Esophagus squamous epithelium (tissue), 5 donors: ENCODE measurements at regions not wholly inside any gene's neighbourhood (a gene's known extent, or its start where the extent isn't known, plus 50 kb on each side); places are given as distances from the start of the nearest gene placed in this dataset.
"Not testable (repeated sequence)": the region's sequence is repeated elsewhere in the genome, so short reads cannot be mapped to it uniquely, and the experiment has no call there.

Experiments
- DNase-seq: peaks from one replicate; lab custom pipeline; 2025; lab: John Stamatoyannopoulos, UW
- H3K27ac ChIP-seq, 4 donors: fragments of 200-600 bp; sonication (generic); one replicate each; pipeline ENCODE4 v1.5.1; 2016 to 2019; ENCODE audit warnings: mild to moderate bottlenecking in 1 of 4
- H3K27me3 ChIP-seq, 4 donors: fragments of 200-600 bp; sonication (generic); 1 replicate in 3 of 4; 2 replicates in 1 of 4; pipeline versions ENCODE4 v1.5.1 to v1.6.0; 2017 to 2021; ENCODE audit warnings: antibody characterized with exemption in 1 of 4
- H3K36me3 ChIP-seq, 3 donors: fragments of 200-600 bp; sonication (generic); one replicate each; pipeline ENCODE4 v1.5.1; 2016 to 2019
- H3K4me1 ChIP-seq, 3 donors: fragments of 200-600 bp; sonication (generic); one replicate each; pipeline ENCODE4 v1.5.1; 2017 to 2019
- H3K4me3 ChIP-seq, 4 donors: fragments of 200-600 bp; sonication (generic); 1 replicate in 3 of 4; 2 replicates in 1 of 4; pipeline ENCODE4 v1.5.1; 2016 to 2019; ENCODE audit warnings: mild to moderate bottlenecking in 2 of 4, moderate library complexity in 1 of 4
- H3K9me3 ChIP-seq, 3 donors: fragments of 200-600 bp; sonication (generic); one replicate each; pipeline ENCODE4 v1.5.1; 2016 to 2019
- POLR2A ChIP-seq, 4 donors: fragments of 450-650 bp; IDR thresholded peaks; one replicate each; pipeline ENCODE4 v1.6.1; 2017; ENCODE audit warnings: antibody characterized with exemption in 4 of 4, mild to moderate bottlenecking in 4 of 4, moderate library complexity in 3 of 4
- WGBS, 2 donors: methylation state at CpG; one replicate each; pipeline ENCODE4 v1.1.5; 2018; 5-methylcytosine and 5-hydroxymethylcytosine counted together
- intact Hi-C: fragments of 100-400 bp; cut with DNase I; formaldehyde crosslinking; loops from one replicate; pipeline ENCODE4 v1.15.0; 2022
- TF ChIP-seq, protein P1 (sequence below), 6 experiments: fragments of 450-650 bp in 4 of 6; fragments of 200-600 bp in 2 of 6; sonication (generic) in 2 of 6; IDR thresholded peaks; one replicate each; pipeline ENCODE4 v1.5.1; 2016 to 2019; ENCODE audit warnings: antibody characterized with exemption in 6 of 6, mild to moderate bottlenecking in 4 of 6, moderate library complexity in 4 of 6
- donor health status: DM: yes; HTN: yes; CAD: no.

DNA sequence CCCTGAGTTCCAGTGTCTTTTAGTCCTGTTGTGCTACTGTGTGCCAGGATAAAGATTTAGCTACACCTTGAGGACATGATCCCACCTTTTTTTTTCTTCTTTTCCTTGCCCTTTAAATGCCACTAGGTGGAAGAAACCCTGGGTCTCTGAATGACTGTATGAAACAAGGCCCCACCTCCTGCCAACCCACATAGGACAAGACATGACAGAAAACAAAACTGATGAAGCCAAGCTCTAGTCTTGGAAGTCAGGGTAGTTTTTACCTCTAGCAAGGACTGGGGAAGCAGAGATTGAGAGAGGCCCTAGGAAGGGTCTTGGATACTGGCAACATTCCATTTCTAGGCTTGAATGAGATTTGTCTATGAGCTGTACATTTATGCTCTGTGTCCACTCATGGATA, 410.7 kb downstream of the MIAT start:
- DNase-seq, result no peak
- TF ChIP-seq POLR2A (IDR thresholded peaks at IDR 0.05), result no peak
- TF ChIP-seq, protein P1, sequence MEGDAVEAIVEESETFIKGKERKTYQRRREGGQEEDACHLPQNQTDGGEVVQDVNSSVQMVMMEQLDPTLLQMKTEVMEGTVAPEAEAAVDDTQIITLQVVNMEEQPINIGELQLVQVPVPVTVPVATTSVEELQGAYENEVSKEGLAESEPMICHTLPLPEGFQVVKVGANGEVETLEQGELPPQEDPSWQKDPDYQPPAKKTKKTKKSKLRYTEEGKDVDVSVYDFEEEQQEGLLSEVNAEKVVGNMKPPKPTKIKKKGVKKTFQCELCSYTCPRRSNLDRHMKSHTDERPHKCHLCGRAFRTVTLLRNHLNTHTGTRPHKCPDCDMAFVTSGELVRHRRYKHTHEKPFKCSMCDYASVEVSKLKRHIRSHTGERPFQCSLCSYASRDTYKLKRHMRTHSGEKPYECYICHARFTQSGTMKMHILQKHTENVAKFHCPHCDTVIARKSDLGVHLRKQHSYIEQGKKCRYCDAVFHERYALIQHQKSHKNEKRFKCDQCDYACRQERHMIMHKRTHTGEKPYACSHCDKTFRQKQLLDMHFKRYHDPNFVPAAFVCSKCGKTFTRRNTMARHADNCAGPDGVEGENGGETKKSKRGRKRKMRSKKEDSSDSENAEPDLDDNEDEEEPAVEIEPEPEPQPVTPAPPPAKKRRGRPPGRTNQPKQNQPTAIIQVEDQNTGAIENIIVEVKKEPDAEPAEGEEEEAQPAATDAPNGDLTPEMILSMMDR (IDR thresholded peaks at IDR 0.05), result no peak
- H3K36me3 ChIP-seq, result no peaks in the 10 kb centered on the region
- H3K27me3 ChIP-seq, result peaks cover 0 to 42% (median 0%) of the 10 kb centered on the region in 4 donors
- H3K4me3 ChIP-seq, result no peak overlapping the region
- H3K4me1 ChIP-seq, result no peaks in the 10 kb centered on the region
- no peak overlapping the region for H3K27ac ChIP-seq
- intact Hi-C loops, result no loop called here
- H3K9me3 ChIP-seq, result no peaks in the 10 kb centered on the region

DNA sequence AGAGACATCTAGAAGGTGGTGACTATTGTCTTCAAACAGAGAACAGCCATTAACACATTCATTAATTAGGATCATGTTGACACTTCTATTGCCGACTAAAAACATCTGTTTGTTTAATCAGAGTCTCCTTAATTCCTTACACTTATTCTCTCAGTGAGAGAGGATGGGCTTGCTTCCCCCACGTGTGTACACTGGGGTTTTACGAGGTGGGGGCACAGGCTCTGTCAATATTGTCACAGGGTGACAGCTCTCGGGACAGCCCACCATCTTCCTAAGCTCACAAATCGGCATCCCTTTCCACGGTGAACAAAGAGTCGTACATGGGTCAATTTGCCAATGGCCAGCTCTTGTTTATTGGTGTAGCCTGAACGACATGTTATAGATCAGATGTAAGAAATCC, 413.2 kb downstream of the MIAT start:
- intact Hi-C loops, result no loop called here
- Histone ChIP-seq H3K27me3 (peaks cover 0 to 42% (median 0%) of the 10 kb centered on the region in 4 donors), H3K27ac (no peak overlapping the region), H3K36me3 (no peaks in the 10 kb centered on the region), H3K9me3 (no peaks in the 10 kb centered on the region), H3K4me3 (no peak overlapping the region), H3K4me1 (no peaks in the 10 kb centered on the region)
- 47 to 51% methylated on average over 7 to 8 of the region's 8 CpGs for WGBS, 2 donors
- DNase-seq, result no peak
- TF ChIP-seq, protein P1 (IDR thresholded peaks at IDR 0.05), result no peak
- TF ChIP-seq POLR2A (IDR thresholded peaks at IDR 0.05), result no peak

DNA sequence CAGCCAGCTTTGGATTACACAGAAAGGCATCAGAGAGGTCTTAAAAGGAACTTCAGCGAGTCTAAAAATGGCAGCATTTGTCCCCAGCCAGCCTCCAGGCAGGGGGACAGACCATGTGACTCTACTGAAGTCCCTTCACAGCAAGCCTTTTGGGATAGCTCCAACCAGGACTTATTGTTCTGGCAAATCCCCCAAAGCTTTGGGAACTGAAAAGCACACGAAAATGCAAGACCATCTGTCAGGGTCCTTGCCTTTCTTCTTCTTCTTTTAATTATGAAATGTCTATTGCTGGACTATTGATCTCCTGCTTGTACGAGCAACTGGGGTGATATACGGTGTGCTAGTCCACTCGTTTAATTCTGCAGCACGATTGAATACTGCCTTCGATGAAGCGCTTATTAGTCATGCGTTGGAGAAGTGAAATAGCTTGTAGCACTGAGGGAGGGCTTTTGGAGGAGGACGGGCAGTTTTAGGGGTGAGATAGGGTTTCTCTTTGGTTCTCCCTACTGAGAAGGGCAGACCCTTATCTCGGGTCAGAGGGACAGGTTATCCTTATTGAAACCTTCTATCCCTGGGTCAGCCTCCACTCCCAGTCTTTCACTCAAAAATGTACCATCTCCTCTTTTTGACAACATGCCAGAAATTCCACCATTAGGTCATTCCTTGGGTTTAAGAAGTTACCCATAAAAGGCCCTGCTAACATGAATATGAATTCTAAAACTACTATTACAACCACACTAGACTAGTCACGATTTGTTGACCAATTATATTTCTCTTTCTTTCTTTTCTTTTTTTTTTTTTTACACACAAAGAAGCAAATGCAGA, 416.4 kb downstream of the MIAT start:
- intact Hi-C loops, result no loop called here

DNA sequence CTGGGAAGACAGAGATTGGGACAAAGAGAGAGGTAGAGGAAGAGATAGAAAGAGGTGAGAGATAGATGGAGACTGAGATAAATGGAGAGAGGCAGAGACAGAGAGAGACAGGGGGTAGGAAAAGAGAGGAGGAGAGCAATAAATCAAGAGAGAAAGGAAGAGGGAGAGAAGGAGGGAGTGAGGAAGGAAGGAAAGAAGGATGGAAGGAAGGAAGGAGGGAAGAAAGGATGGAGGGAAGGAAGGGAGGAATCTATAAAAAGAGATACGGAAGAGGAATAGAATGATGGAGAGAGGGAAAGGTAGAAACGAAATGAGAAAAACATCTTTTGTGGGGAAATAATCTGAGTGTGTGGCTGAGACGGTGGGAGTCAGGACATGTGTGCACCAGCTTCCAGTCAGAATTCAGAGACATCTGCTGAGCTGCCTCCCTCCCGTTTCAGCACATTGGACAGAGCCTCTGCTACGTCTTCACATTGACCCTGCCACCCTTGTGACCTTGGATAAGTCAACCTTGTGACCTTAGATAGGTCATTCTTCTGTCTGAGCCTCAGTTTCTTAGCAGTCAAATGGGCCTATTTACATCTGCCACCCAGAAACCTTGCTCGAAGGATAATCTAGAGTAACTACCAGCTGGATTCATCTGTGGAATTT, 417.8 kb downstream of the MIAT start:
- intact Hi-C loops, result no loop called here
- Histone ChIP-seq H3K27ac (no peak overlapping the region), H3K4me3 (no peak overlapping the region), H3K9me3 (no peaks in the 10 kb centered on the region), H3K4me1 (no peaks in the 10 kb centered on the region), H3K36me3 (no peaks in the 10 kb centered on the region), H3K27me3 (peaks cover 0 to 63% (median 0%) of the 10 kb centered on the region in 4 donors)
- 45 to 56% methylated on average over 6 of the region's 6 CpGs for WGBS, 2 donors
- TF ChIP-seq, protein P1 (IDR thresholded peaks at IDR 0.05), result no peak
- TF ChIP-seq POLR2A (IDR thresholded peaks at IDR 0.05), result no peak
- no peak for DNase-seq

More for the DNA sequence above, 416.4 kb downstream of the MIAT start:
- Histone ChIP-seq H3K4me3 (no peak overlapping the region), H3K4me1 (no peaks in the 10 kb centered on the region), H3K27ac (peak overlapping the region in 1 of 4 donors; percentile 34), H3K9me3 (no peaks in the 10 kb centered on the region), H3K36me3 (no peaks in the 10 kb centered on the region), H3K27me3 (peaks cover 0 to 54% (median 0%) of the 10 kb centered on the region in 4 donors)
- 56 to 57% methylated on average over 12 of the region's 12 CpGs for WGBS, 2 donors
- no peak for TF ChIP-seq POLR2A (IDR thresholded peaks at IDR 0.05)
- TF ChIP-seq, protein P1 (IDR thresholded peaks at IDR 0.05), result no peak
- no peak for DNase-seq

DNA sequence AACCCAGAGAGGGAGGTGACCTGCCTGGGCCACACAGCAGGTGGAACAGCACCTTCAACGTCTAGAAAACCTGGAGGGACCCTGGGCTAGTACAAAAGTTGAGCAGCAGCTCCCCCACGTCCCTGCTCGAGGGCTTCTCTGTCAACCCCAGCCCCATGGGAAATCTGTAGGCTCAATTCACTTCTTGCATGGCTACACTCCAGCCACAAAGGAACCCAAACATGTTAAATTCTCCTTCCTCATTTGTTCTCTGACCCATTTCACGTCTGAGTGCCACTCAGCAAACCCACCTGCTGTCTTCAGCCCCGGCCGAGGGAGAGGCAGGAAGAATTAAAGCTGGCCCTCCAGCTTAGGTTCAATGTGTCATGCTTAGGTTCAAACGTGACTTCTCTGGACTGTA, 418.5 kb downstream of the MIAT start:
- no peaks in the 10 kb centered on the region for H3K36me3 ChIP-seq
- no peak overlapping the region for H3K27ac ChIP-seq
- H3K27me3 ChIP-seq, result peaks cover 0 to 70% (median 0%) of the 10 kb centered on the region in 4 donors
- TF ChIP-seq POLR2A (IDR thresholded peaks at IDR 0.05), result no peak
- TF ChIP-seq, protein P1 (IDR thresholded peaks at IDR 0.05), result no peak
- H3K4me3 ChIP-seq, result no peak overlapping the region
- 14 to 23% methylated on average over 4 to 7 of the region's 7 CpGs for WGBS, 2 donors
- intact Hi-C loops, result no loop called here
- no peaks in the 10 kb centered on the region for H3K4me1 ChIP-seq
- DNase-seq, result no peak
- no peaks in the 10 kb centered on the region for H3K9me3 ChIP-seq

DNA sequence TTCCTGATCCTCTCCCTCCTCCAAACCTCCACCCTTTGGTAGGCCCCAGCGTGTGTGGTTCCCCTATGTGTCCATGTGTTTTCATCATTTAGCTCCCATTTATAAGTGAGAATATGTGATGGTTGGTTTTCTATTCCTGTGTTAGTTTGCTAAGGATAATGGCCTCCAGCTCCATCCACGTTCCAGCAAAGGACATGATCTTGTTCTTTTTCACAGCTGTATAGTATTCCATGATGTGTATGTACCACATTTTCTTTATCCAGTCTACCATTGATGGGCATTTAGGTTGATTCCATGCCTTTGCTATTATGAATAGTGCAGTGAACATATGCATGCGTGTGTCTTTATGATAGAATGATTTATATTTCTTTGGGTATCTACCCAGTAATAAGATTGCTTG, 420.7 kb downstream of the MIAT start:
- H3K27ac ChIP-seq, H3K4me1 ChIP-seq, H3K36me3 ChIP-seq, H3K9me3 ChIP-seq, intact Hi-C loops, DNase-seq, H3K4me3 ChIP-seq: not testable (repeated sequence)
- 79 to 87% methylated on average over 3 of the region's 3 CpGs for WGBS, 2 donors
- H3K27me3 ChIP-seq, result peaks cover 0 to 69% (median 0%) of the 10 kb centered on the region in 4 donors
